GM12864 (cell line): ENCODE measurements at regions not wholly inside any gene's neighbourhood (a gene's known extent, or its start where the extent isn't known, plus 50 kb on each side); places are given as distances from the start of the nearest gene placed in this dataset.

ENCODE experiments used
- DNase-seq: peaks from one replicate; pipeline ENCODE4 v3.0.0-alpha.2; 2011; ENCODE audit warnings: low read depth
- H3K4me3 ChIP-seq: 2 replicates; pipeline ENCODE4 v1.5.1; 2011; ENCODE audit warnings: mild to moderate bottlenecking, low read depth, low read length, control low read depth
- CTCF ChIP-seq: IDR thresholded peaks from 2 replicates; pipeline ENCODE4 v1.5.1; 2011; ENCODE audit warnings: low read depth, mild to moderate bottlenecking, moderate library complexity, low read length, control low read depth, inconsistent platforms; ENCODE audit errors: missing control alignments

GRCh38 chr18:29034113-29034856, 857.4 kb upstream of the CDH2 start:
- no peak overlapping the region for H3K4me3 ChIP-seq
- DNase-seq: no peak
- no peak for TF ChIP-seq CTCF

GRCh38 chr18:29028560-29028959, 851.6 kb upstream of the CDH2 start:
- no peak for DNase-seq
- TF ChIP-seq CTCF: no peak
- no peak overlapping the region for H3K4me3 ChIP-seq

GRCh38 chr18:29018976-29019375, 842.0 kb upstream of the CDH2 start:
- no peak for DNase-seq
- H3K4me3 ChIP-seq: no peak overlapping the region
- TF ChIP-seq CTCF: no peak

GRCh38 chr18:29012883-29013465, 836.0 kb upstream of the CDH2 start:
- TF ChIP-seq CTCF: no peak
- no peak overlapping the region for H3K4me3 ChIP-seq

GRCh38 chr18:29012364-29012763, 835.4 kb upstream of the CDH2 start:
- DNase-seq: no peak
- H3K4me3 ChIP-seq: no peak overlapping the region

More at GRCh38 chr18:29012883-29013465, 836.0 kb upstream of the CDH2 start:
- DNase-seq: no peak

GRCh38 chr18:29009250-29009803, 832.4 kb upstream of the CDH2 start:
- no peak for DNase-seq
- no peak for TF ChIP-seq CTCF
- H3K4me3 ChIP-seq: no peak overlapping the region

More at GRCh38 chr18:29012364-29012763, 835.4 kb upstream of the CDH2 start:
- TF ChIP-seq CTCF: no peak
